HFFc6 (cell line): ENCODE measurements at regions not wholly inside any gene's neighbourhood (a gene's known extent, or its start where the extent isn't known, plus 50 kb on each side); places are given as distances from the start of the nearest gene placed in this dataset.
"Not testable (repeated sequence)": the region's sequence is repeated elsewhere in the genome, so short reads cannot be mapped to it uniquely, and the experiment has no call there.

Experiments used
- DNase-seq: peaks from one replicate; pipeline ENCODE4 v3.0.0-alpha.2; 2018
- H3K27ac Mint-ChIP-seq: 2 replicates; pipeline ENCODE4 v1.8.0; 2020; ENCODE audit warnings: mild to moderate bottlenecking, mixed read lengths
- H3K27me3 Mint-ChIP-seq: 2 replicates; pipeline ENCODE4 v1.8.0; 2021; ENCODE audit warnings: mild to moderate bottlenecking, moderate library complexity, mixed read lengths; ENCODE audit not compliant: insufficient read depth
- H3K36me3 Mint-ChIP-seq: 2 replicates; pipeline ENCODE4 v1.8.0; 2021; ENCODE audit warnings: low read depth, mixed read lengths
- H3K4me1 Mint-ChIP-seq: 2 replicates; pipeline ENCODE4 v1.8.0; 2020; ENCODE audit warnings: low read depth, mixed read lengths
- H3K4me3 Mint-ChIP-seq: 2 replicates; pipeline ENCODE4 v1.8.0; 2020; ENCODE audit warnings: mild to moderate bottlenecking, moderate library complexity, mixed read lengths
- H3K9me3 Mint-ChIP-seq: 2 replicates; pipeline ENCODE4 v1.8.0; 2020; ENCODE audit warnings: mild to moderate bottlenecking, mixed read lengths
- CTCF ChIP-seq: fragments of 200-600 bp; sonication (generic); IDR thresholded peaks from 2 replicates; pipeline ENCODE4 v1.5.0; 2021; ENCODE audit warnings: antibody characterized with exemption, mild to moderate bottlenecking

- Mint-ChIP-seq H3K4me1 (peaks cover 10% of the 10 kb centered on the region; the same call in 1 of the 2 replicates), H3K36me3 (peaks cover 13% of the 10 kb centered on the region), H3K9me3 (peaks cover 17% of the 10 kb centered on the region), H3K4me3 (no peak overlapping the region), H3K27ac (no peak overlapping the region), H3K27me3 (peaks cover 39% of the 10 kb centered on the region)
- TF ChIP-seq CTCF = no peak
- DNase-seq = no peak
Observed at GRCh38 chr4:3878678-3879077, 112.5 kb downstream of the ADRA2C start.

DNA sequence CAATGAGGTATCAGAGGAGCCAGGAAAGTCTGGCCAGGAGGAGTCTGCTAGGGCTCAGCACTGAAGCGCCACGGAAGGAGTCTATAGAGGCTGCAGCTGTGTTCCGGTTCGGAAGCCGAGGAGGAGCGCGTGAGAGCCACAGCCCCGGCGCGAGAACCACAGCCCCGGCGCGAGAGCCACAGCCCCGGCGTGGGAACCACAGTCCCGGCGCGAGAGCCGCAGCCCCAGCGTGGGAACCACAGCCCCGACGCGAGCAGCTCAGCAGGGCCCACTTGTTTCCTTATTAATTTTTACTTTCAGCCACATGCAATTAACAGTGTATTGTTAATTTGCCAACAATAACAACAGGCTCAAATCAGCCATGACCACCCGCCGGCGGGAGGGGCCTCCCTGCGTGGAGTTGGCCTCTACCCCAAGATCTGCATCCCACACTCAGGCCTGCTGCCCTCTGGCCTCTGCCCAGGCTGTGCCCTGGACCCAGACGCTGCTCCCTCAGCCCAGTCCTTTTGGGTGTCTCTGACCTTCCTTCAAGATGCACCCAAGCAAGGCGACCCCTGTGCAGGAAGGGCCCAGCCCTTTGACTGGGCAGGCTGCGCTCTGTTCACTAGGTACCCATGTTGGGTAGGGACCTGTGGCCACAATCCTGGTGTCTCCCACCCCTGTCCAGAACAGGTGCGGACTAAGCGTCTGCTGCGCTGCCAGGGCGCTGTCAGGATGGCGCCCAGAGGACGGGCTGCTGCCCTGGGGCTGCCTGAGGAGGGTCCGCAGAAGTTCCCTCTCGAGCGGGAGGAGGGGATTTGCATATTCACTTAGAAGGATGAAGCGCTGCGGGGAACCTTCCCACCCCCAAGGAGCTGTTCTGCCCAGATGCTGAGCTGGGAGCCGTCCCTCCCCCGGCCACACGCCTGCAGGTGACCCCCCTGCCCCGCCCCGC, 113.8 kb downstream of the ADRA2C start:
- peaks cover 38% of the 10 kb centered on the region for H3K27me3 Mint-ChIP-seq
- peaks cover 13% of the 10 kb centered on the region for H3K36me3 Mint-ChIP-seq
- no peak overlapping the region for H3K4me3 Mint-ChIP-seq
- peaks cover 17% of the 10 kb centered on the region for H3K9me3 Mint-ChIP-seq
- TF ChIP-seq CTCF = no peak
- peaks cover 10% of the 10 kb centered on the region; the same call in 1 of the 2 replicates for H3K4me1 Mint-ChIP-seq
- H3K27ac Mint-ChIP-seq = no peak overlapping the region
- no peak for DNase-seq

GRCh38 chr4:3880615-3881120, 114.5 kb downstream of the ADRA2C start:
- Mint-ChIP-seq H3K4me1 (peaks cover 10% of the 10 kb centered on the region; the same call in 1 of the 2 replicates), H3K4me3 (no peak overlapping the region), H3K36me3 (peaks cover 13% of the 10 kb centered on the region), H3K27me3 (peaks cover 38% of the 10 kb centered on the region), H3K27ac (no peak overlapping the region), H3K9me3 (peaks cover 17% of the 10 kb centered on the region)
- peak; percentile 85 for TF ChIP-seq CTCF
- peak; percentile 32 for DNase-seq

DNA sequence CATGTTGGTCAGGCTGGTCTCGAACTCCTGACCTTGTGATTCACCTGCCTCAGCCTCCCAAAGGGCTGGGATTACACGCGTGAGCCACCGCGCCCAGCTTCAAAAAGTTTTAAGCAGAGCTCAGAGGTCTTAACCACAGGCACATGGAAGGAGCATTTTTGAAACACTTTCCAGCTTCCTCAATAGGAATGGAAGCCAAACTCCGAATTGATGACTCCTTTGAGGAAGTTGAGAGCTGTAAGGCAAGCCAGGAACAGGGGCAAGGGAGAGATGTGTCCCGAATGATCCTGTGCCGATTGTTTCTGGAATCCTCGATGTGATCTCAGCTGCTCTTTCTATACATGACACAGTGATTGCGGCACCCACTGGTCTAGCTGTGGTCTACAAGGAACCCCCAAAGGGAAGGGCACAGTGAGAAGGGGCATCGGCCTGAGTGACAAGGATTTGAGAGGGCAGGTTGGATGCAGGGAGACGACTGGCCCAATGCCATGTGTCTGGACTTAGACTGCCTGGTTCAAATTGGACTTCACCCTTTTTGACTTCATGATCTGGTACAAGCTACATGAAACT, 116.2 kb downstream of the ADRA2C start:
- peaks cover 11% of the 10 kb centered on the region for H3K36me3 Mint-ChIP-seq
- DNase-seq = peak; percentile 39
- not testable (repeated sequence) for H3K4me3 Mint-ChIP-seq, H3K4me1 Mint-ChIP-seq, H3K27ac Mint-ChIP-seq
- H3K27me3 Mint-ChIP-seq = peaks cover 49% of the 10 kb centered on the region
- H3K9me3 Mint-ChIP-seq = peaks cover 14% of the 10 kb centered on the region

DNA sequence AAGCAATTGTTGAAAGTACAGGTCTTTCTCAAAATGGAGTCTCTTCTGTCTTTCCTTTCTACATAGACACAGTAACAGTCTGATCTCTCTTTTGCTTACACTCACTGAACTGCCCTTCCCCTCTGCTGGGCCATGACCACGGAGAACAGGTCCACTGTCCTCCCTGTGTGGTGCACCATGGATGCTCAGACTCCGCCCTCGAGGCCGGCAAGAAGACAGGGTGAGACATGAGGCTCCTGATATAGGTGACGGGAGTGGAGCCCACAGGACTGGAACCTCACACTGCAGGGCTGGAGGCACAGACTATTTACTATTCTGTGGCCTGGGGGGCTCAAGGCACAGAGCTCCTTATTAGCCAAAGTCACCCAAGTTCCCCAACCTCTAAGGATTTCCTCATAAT, 118.1 kb downstream of the ADRA2C start:
- H3K27me3 Mint-ChIP-seq = peaks cover 37% of the 10 kb centered on the region
- H3K36me3 Mint-ChIP-seq, DNase-seq, H3K4me1 Mint-ChIP-seq, H3K9me3 Mint-ChIP-seq, H3K4me3 Mint-ChIP-seq, H3K27ac Mint-ChIP-seq: not testable (repeated sequence)

DNA sequence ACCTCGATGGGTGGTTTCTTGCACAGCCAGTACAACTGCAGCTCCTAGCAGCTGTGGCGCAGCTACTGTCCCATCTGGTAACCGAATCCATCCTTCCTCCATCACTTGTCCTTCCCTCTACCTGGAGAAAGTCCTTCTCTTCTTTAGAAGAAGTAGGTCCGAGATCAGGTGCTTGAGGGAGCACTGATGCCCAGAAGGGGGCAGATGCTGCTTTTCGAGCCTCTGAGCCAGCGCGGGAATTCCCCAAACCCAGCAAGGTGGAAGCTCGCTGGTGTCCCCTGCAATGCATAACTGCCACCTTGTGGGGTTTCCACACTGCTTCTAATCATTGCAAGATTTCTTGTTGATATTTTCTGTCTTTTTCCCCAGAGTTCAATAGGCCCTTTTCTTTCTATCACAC, 127.4 kb downstream of the ADRA2C start:
- not testable (repeated sequence) for H3K4me3 Mint-ChIP-seq, H3K27me3 Mint-ChIP-seq, H3K9me3 Mint-ChIP-seq, H3K27ac Mint-ChIP-seq, H3K36me3 Mint-ChIP-seq
- peaks cover 15% of the 10 kb centered on the region for H3K4me1 Mint-ChIP-seq
- TF ChIP-seq CTCF = peak; percentile 61
- peak; percentile 25 for DNase-seq

- not testable (repeated sequence) for H3K36me3 Mint-ChIP-seq, H3K4me3 Mint-ChIP-seq
- DNase-seq = peak; percentile 56
Observed at GRCh38 chr4:3894086-3894959, 128.1 kb downstream of the ADRA2C start.

More at GRCh38 chr4:3894086-3894959, 128.1 kb downstream of the ADRA2C start:
- not testable (repeated sequence) for H3K27ac Mint-ChIP-seq, H3K9me3 Mint-ChIP-seq, H3K27me3 Mint-ChIP-seq
- H3K4me1 Mint-ChIP-seq = peaks cover 15% of the 10 kb centered on the region
